GM21528 (cell line): ENCODE measurements at regions not wholly inside any gene's neighbourhood (a gene's known extent, or its start where the extent isn't known, plus 50 kb on each side); places are given as distances from the start of the nearest gene placed in this dataset.
"Not testable (repeated sequence)": the region's sequence is repeated elsewhere in the genome, so short reads cannot be mapped to it uniquely, and the experiment has no call there.

Experiments used
- ATAC-seq: cut with Tn5 transposase; IDR thresholded peaks from one replicate; pipeline ENCODE4 v1.9.1; 2021; ENCODE audit warnings: mild to moderate bottlenecking, moderate library complexity; ENCODE audit not compliant: unreplicated experiment, low FRiP score

DNA sequence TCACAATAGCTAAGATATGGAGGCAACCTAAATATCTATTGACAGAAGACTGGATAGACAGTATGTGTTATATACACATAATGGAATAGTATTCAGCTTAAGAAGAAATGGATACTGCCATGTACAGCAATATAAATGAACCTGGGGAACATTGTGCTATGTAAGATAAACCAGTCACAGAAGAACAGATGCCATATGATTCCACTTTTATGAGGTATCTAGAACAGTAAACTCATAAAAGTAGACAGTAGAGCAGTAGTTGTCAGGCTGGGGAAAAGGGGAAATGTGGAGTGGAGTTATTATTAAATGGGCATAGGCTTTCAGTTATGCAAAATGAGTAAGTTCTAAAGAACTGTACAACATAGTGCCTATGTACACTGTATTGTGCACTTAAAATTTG is 1055.7 kb upstream of the TMEFF2 start:
- ATAC-seq: no peak

GRCh38 chr2:193240752-193241151 is 1046.0 kb upstream of the TMEFF2 start:
- ATAC-seq: no peak

GRCh38 chr2:193231634-193232033 is 1036.9 kb upstream of the TMEFF2 start:
- ATAC-seq: no peak

- no peak for ATAC-seq
Observed at GRCh38 chr2:193228276-193228675, 1033.5 kb upstream of the TMEFF2 start.

GRCh38 chr2:193222454-193222853 is 1027.7 kb upstream of the TMEFF2 start:
- no peak for ATAC-seq

- ATAC-seq: no peak
Observed at GRCh38 chr2:193219413-193219812, 1024.7 kb upstream of the TMEFF2 start.

- no peak for ATAC-seq
Observed at GRCh38 chr2:193201583-193201982, 1006.9 kb upstream of the TMEFF2 start.

DNA sequence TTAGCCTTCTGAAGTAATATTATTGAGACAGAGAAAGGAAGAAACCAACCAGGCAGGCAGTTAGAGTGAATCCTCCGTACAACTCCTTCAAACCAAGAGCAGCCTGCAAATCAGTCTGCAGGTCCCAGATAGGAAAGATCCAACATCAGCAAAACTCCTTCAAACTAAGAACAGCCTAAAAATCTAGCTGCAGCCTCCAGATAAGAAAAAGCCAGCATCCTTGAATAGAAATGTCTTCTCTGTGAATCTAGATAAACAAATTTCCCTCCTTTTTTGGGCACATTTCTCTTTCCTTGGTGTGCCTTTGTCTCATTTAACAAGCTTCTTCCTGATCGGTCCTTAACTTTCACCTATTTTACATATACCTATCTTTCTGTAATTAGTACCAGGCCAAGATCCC is 1004.6 kb upstream of the TMEFF2 start:
- ATAC-seq: no peak

- ATAC-seq: no peak
Observed at GRCh38 chr2:193187816-193188215, 993.1 kb upstream of the TMEFF2 start.

DNA sequence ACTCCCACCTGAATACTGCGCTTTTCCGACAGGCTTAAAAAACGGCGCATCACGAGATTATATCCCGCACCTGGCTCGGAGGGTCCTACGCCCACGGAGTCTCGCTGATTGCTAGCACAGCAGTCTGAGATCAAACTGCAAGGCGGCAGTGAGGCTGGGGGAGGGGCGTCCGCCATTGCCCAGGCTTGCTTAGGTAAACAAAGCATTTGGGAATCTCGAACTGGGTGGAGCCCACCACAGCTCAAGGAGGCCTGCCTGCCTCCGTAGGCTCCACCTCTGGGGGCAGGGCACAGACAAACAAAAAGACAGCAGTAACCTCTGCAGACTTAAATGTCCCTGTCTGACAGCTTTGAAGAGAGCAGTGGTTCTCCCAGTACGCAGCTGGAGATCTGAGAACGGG is 976.2 kb upstream of the TMEFF2 start:
- not testable (repeated sequence) for ATAC-seq

DNA sequence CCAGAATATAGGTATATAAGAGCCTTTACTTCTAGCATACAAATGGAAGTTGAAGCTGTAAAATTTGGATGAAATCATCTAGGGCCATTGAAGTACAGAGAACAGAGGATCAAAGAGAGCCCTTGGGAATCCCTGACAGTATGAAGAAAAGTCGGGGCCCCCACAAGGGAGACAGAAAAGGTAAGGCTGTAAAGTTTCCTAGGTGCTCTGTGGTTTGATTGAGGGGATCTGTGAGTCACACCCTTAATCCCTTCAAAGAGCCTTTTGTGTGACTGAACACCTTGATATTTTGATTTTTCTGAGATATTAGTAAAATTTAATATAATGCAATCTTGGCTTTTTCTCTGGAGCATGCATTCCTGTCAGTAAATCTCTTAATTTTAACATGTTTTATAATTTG is 961.7 kb upstream of the TMEFF2 start:
- no peak for ATAC-seq

DNA sequence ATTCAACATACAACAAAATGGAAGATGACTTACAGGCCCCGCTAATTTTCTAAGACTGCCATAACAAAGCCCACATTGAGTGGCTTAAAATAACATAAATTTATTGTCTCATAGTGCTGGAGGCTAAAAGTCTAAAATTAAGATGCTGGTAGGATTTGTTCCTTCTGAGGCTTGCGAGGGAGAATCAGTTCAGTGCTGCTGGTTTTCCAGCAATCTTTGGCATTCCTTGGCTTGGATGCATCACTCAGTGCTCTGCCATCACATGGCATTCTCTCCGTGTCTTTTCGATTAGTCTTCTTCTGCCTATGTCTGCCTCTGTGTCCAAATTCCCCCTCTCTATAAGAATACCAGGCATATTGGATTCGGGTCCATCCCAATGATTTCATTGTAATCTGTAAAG is 959.3 kb upstream of the TMEFF2 start:
- no peak for ATAC-seq

GRCh38 chr2:193153576-193153975 is 958.8 kb upstream of the TMEFF2 start:
- no peak for ATAC-seq

DNA sequence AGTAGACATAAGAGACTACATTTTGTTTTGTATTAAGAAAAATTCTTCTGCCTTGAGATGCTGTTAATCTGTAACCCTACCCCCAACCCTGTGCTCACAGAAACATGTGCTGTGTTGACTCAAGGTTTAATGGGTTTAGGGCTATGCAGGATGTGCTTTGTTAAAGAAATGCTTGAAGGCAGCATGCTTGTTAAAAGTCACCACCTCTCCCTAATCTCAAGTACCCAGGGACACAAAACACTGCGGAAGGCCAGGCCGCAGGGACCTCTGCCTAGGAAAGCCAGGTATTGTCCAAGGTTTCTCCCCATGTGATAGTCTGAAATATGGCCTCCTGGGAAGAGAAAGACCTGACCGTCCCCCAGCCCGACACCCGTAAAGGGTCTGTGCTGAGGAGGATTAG is 947.7 kb upstream of the TMEFF2 start:
- not testable (repeated sequence) for ATAC-seq

- ATAC-seq: no peak
Observed at GRCh38 chr2:193141998-193142397, 947.3 kb upstream of the TMEFF2 start.

GRCh38 chr2:193140895-193141294 is 946.2 kb upstream of the TMEFF2 start:
- not testable (repeated sequence) for ATAC-seq

DNA sequence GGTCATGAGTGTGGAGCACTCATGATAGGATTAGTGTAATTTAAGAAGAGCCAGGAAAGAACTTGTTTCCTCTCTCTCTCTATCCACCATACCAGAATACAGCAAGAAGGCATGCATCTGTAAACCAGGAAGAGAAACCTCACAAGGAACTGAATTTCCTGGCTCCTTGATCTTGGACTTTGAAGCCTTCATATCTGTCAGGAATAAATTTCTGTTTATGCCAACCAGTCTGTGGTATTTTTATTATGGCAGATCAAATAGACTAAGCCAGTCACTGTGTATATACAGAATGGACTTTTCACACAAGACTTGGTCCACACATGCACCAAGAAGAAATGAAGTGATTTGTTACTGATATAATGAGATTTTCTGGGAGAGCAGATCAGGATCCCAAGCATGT is 930.1 kb upstream of the TMEFF2 start:
- ATAC-seq: no peak

GRCh38 chr2:193114827-193115226 is 920.1 kb upstream of the TMEFF2 start:
- no peak for ATAC-seq

DNA sequence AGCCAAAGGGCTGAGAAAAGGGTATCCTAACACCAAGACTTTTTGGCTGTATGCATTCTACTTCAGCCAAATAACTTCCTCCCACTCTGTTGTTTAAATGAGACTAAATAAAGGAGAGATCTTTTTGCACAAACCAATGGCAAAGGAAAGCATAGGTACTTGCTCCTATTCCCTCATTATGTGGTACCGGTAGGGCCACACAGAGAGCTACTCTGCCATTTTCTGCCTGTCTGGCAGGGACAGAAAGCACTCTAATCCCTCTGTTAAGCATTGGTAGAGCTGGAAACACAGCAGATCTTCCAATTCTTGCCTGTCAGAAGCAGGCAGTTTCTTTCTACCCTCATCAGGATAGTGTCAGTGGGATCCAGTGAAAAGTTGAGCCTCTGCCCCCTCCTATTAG is 918.3 kb upstream of the TMEFF2 start:
- ATAC-seq: no peak

DNA sequence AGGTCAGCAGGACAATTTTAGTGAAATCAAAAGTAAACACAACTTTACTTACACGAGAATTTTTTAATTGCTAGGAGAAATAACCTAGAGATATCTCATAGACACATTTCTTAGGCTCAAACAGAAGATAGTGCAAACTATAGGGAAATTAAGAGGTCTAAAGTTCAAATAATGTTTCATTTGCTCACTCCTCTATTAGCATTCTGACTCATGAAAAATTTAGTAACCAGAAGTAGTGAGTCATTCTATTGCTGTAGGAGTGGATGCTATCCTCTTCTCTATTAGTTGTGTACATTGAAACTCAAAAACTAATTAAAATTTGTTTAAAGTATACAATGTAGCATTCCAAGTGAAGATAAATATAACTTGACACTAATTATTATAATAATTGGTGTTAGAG is 908.3 kb upstream of the TMEFF2 start:
- no peak for ATAC-seq

DNA sequence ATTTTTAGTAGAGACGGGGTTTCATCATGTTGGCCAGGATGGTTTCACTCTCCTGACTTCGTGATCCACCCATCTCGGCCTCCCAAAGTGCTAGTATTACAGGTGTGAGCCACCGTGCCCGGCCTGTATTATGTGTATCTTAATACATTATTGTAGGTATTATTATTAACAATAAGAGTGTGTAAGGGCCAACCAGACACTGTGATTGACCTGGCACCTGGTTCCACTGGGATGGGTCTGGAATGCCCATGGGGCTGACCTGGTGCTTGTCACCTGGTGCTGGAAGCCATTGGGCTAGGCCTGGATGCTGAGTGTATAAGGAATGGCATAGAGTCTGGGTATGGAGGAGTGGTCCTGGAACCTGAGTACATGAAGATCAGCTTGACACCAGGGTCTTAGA is 906.9 kb upstream of the TMEFF2 start:
- ATAC-seq: no peak

DNA sequence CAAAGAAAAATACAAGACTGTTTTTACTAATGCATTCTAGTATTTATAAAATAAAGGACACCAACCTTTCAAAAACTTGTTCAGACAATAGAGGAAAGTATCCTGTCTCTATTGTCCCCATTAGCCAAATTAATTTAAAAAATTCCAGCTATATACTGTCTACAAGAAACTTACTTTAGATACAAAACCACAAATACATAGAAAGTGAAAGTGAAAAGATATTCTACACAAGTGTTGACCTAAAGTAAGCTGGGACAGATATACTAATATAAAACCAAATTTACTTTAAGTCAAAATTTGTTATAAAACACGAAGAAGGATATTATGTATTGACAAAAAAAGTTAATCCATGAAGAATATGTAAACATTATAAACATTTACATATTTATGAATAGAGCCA is 893.3 kb upstream of the TMEFF2 start:
- ATAC-seq: no peak

DNA sequence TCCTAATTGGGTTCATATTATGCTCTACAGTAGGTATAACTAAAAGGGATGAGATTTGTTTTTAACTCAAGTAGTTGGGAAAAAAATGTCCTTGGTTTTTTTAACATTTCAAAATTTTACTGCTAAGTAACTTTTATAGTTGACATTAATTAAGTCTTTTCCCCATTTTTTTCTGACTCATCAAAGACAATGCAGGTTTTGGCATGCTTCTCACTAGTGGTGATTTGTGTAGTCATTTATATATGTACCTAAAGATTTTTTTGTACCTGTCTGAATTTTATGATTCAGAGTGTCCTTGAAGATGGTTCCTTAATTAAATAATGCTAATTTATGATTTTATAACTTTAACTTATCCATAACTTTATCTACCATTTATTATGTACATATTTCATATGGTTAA is 882.3 kb upstream of the TMEFF2 start:
- no peak for ATAC-seq

- ATAC-seq: no peak
Observed at GRCh38 chr2:193074933-193075332, 880.2 kb upstream of the TMEFF2 start.
